GM12878 (cell line): ENCODE measurements at regions not wholly inside any gene's neighbourhood (a gene's known extent, or its start where the extent isn't known, plus 50 kb on each side); places are given as distances from the start of the nearest gene placed in this dataset.

Experiments used
- ATAC-seq: fragments of 200-7000 bp; cut with Tn5 transposase; 3 replicates; pipeline ENCODE4 v1.9.1; 2020; ENCODE audit warnings: mild to moderate bottlenecking, moderate library complexity
- BruUV-seq: library from RNA; stranded (reverse); fragments of 400-500 nt; replicated peaks from 2 replicates; lab custom pipeline; 2021; lab: Mats Ljungman, UMichigan
- CTCF ChIA-PET: fragments of 300-600 bp; sonication (Branson Sonifier 250); formaldehyde crosslinking; extraction: SDS; loops from one replicate; lab custom pipeline; 2021; ENCODE audit warnings: inconsistent platforms; lab: Yijun Ruan, JAX
- POLR2A ChIA-PET: fragments of 350-600 bp; formaldehyde crosslinking; extraction: SDS; loops from one replicate; lab custom pipeline; 2021; ENCODE audit warnings: inconsistent platforms; lab: Charles Lee
- RAD21 ChIA-PET: fragments of 300-600 bp; sonication (Branson Sonifier 250); formaldehyde crosslinking; loops from one replicate; lab custom pipeline; 2023; ENCODE audit warnings: antibody characterized with exemption; ENCODE audit not compliant: unreplicated experiment; lab: Charles Lee
- SMC1A ChIA-PET: fragments of 300-600 bp; sonication (Branson Sonifier 250); formaldehyde crosslinking; loops from one replicate; lab custom pipeline; 2023; ENCODE audit not compliant: unreplicated experiment, uncharacterized antibody; lab: Charles Lee
- DNase-seq: peaks from one replicate; pipeline ENCODE4 v3.0.0-alpha.2; 2011; ENCODE audit warnings: low read depth, low spot score
- FAIRE-seq: peaks from 3 replicates; lab custom pipeline; 2011; peaks lifted over from hg19 to GRCh38; lab: Jason Lieb, UNC
- H2AFZ ChIP-seq: 2 replicates; pipeline ENCODE4 v1.6.0; 2011; ENCODE audit warnings: low read depth, low read length, control low read depth; ENCODE audit not compliant: control insufficient read depth
- H3K27ac ChIP-seq: 2 replicates; pipeline ENCODE4 v1.5.1; 2011; ENCODE audit warnings: control low read depth; ENCODE audit not compliant: control insufficient read depth, insufficient read depth
- H3K27me3 ChIP-seq, 2 experiments: replicated peaks in 1 of 2; 2 replicates each; pipeline versions ENCODE4 v1.6.0 to v1.6.1; 2011; ENCODE audit warnings: low read length in 1 of 2; ENCODE audit not compliant: control insufficient read depth in 2 of 2, insufficient read depth in 2 of 2
- H3K36me3 ChIP-seq, 2 experiments: 2 replicates each; pipeline ENCODE4 v1.5.1; 2011; ENCODE audit warnings: low read length in 1 of 2; ENCODE audit not compliant: control insufficient read depth in 2 of 2, insufficient read depth in 2 of 2
- H3K4me1 ChIP-seq: 2 replicates; pipeline ENCODE4 v1.6.1; 2011; ENCODE audit warnings: mild to moderate bottlenecking, low read length, moderate library complexity, mixed read lengths; ENCODE audit not compliant: control insufficient read depth, insufficient read depth
- H3K4me2 ChIP-seq: 2 replicates; pipeline ENCODE4 v1.6.0; 2011; ENCODE audit warnings: control low read depth; ENCODE audit not compliant: control insufficient read depth, insufficient read depth
- H3K4me3 ChIP-seq: fragments of 200-600 bp; sonication (generic); 2 replicates; pipeline ENCODE4 v1.5.1; 2016
- H3K79me2 ChIP-seq: 2 replicates; pipeline ENCODE4 v1.6.0; 2011; ENCODE audit warnings: low read length; ENCODE audit not compliant: control insufficient read depth, insufficient read depth
- H3K9ac ChIP-seq: 2 replicates; pipeline ENCODE4 v1.8.0; 2011; ENCODE audit warnings: low read length, control low read depth, mixed read lengths; ENCODE audit not compliant: control insufficient read depth, insufficient read depth
- H3K9me3 ChIP-seq: replicated peaks from 3 replicates; pipeline ENCODE4 v1.5.1; 2011; ENCODE audit warnings: mild to moderate bottlenecking, low read length; ENCODE audit not compliant: control insufficient read depth, insufficient read depth
- H4K20me1 ChIP-seq: 2 replicates; pipeline ENCODE4 v1.6.0; 2011; ENCODE audit not compliant: control insufficient read depth, insufficient read depth
- HDGF ChIP-seq: fragments of 450-650 bp; IDR thresholded peaks from 2 replicates; pipeline ENCODE4 v1.6.1; 2016; ENCODE audit warnings: antibody characterized with exemption
- NFYB ChIP-seq: IDR thresholded peaks from 2 replicates; pipeline ENCODE4 v1.6.1; 2011; ENCODE audit warnings: low read depth, mild to moderate bottlenecking, low read length, improper control_type of control experiment, moderate library complexity; ENCODE audit not compliant: insufficient read depth
- NRF1 ChIP-seq: conservative IDR thresholded peaks from 2 replicates; pipeline ENCODE4 v1.6.1; 2011; ENCODE audit warnings: mild to moderate bottlenecking, low read depth, low read length, improper control_type of control experiment
- POLR2AphosphoS2 ChIP-seq: IDR thresholded peaks from 2 replicates; pipeline ENCODE4 v1.6.1; 2011; ENCODE audit warnings: low read depth, mild to moderate bottlenecking, low read length, improper control_type of control experiment, moderate library complexity
- SKIL ChIP-seq: fragments of 450-650 bp; IDR thresholded peaks from 2 replicates; pipeline ENCODE4 v1.6.1; 2017; ENCODE audit warnings: mild to moderate bottlenecking, low read depth, inconsistent platforms; ENCODE audit not compliant: poor library complexity, severe bottlenecking
- SMAD1 ChIP-seq: fragments of 450-650 bp; IDR thresholded peaks from 2 replicates; pipeline ENCODE4 v1.6.1; 2018; ENCODE audit warnings: mild to moderate bottlenecking, low read depth; ENCODE audit not compliant: partially characterized antibody
- TCF3 ChIP-seq: IDR thresholded peaks from 2 replicates; pipeline ENCODE4 v1.6.1; 2012; ENCODE audit warnings: low read depth, mild to moderate bottlenecking, low read length, borderline replicate concordance; ENCODE audit not compliant: insufficient read depth
- WGBS: methylation state at CpG from one replicate; pipeline ENCODE4 v1.1.6; 2016; ENCODE audit warnings: low lambda C conversion rate; ENCODE audit not compliant: insufficient replicate concordance, insufficient coverage; ENCODE audit errors: missing lambda C conversion rate; 5-methylcytosine and 5-hydroxymethylcytosine counted together
- in situ Hi-C: fragments of 300-500 bp; cut with MboI; formaldehyde crosslinking; loops from 9 replicates; pipeline ENCODE4 v1.14.3; 2018; ENCODE audit warnings: mixed read lengths
- intact Hi-C: fragments of 100-400 bp; cut with micrococcal nuclease; formaldehyde crosslinking; loops from one replicate; pipeline ENCODE4 v1.14.2; 2022; ENCODE audit not compliant: unreplicated experiment
- TF ChIP-seq, protein P1 (sequence below): fragments of 450-650 bp; conservative IDR thresholded peaks from 2 replicates; pipeline ENCODE4 v1.6.1; 2017; ENCODE audit warnings: mild to moderate bottlenecking, moderate library complexity

- TF ChIP-seq POLR2AphosphoS2: no peak
- TF ChIP-seq, protein P1, sequence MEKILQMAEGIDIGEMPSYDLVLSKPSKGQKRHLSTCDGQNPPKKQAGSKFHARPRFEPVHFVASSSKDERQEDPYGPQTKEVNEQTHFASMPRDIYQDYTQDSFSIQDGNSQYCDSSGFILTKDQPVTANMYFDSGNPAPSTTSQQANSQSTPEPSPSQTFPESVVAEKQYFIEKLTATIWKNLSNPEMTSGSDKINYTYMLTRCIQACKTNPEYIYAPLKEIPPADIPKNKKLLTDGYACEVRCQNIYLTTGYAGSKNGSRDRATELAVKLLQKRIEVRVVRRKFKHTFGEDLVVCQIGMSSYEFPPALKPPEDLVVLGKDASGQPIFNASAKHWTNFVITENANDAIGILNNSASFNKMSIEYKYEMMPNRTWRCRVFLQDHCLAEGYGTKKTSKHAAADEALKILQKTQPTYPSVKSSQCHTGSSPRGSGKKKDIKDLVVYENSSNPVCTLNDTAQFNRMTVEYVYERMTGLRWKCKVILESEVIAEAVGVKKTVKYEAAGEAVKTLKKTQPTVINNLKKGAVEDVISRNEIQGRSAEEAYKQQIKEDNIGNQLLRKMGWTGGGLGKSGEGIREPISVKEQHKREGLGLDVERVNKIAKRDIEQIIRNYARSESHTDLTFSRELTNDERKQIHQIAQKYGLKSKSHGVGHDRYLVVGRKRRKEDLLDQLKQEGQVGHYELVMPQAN: no peak
- no peak overlapping the region for H3K27ac ChIP-seq
- no peaks in the 10 kb centered on the region; a peak in 1 of 4 replicates for H3K27me3 ChIP-seq
- no peaks in the 10 kb centered on the region for H3K4me1 ChIP-seq
- SMC1A ChIA-PET: no interaction called here
- DNase-seq (no peak), FAIRE-seq (no peak), ATAC-seq (no peak)
- RAD21 ChIA-PET: no interaction called here
- no peaks in the 10 kb centered on the region for H4K20me1 ChIP-seq
- H2AFZ ChIP-seq: no peak overlapping the region
- H3K36me3 ChIP-seq: no peaks in the 10 kb centered on the region
- no peak overlapping the region for H3K4me2 ChIP-seq
- H3K9me3 ChIP-seq: no peaks in the 10 kb centered on the region; the same call in 2 of the 3 replicates
- CTCF ChIA-PET: no interaction called here
- WGBS: 52% methylated on average over 4 of the region's 4 CpGs
- intact Hi-C loops: no loop called here
- no peak overlapping the region for H3K9ac ChIP-seq
- no peak overlapping the region for H3K4me3 ChIP-seq
- POLR2A ChIA-PET: no interaction called here
- no TSS peak for BruUV-seq
- no peaks in the 10 kb centered on the region for H3K79me2 ChIP-seq
- in situ Hi-C loops: no loop called here
These were observed 65.1 kb upstream of the ZNF366 start for GRCh38 chr5:72572236-72572765.

- ChIA-PET RAD21 (no interaction called here), POLR2A (no interaction called here), CTCF (interaction anchor here (1.7 kb wide), 1 partner anchor 182 kb away, joined by 3 read pairs; no protein-coding TSS in a partner anchor), SMC1A (no interaction called here)
- BruUV-seq: no TSS peak
- Histone ChIP-seq H4K20me1 (no peaks in the 10 kb centered on the region), H3K9me3 (no peaks in the 10 kb centered on the region), H3K36me3 (no peaks in the 10 kb centered on the region), H3K4me1 (no peaks in the 10 kb centered on the region), H3K9ac (no peak overlapping the region), H2AFZ (no peak overlapping the region), H3K79me2 (no peaks in the 10 kb centered on the region), H3K4me2 (no peak overlapping the region), H3K4me3 (no peak overlapping the region), H3K27ac (no peak overlapping the region), H3K27me3 (no peaks in the 10 kb centered on the region; a peak in 1 of 4 replicates)
- intact Hi-C loops (no loop called here), in situ Hi-C loops (no loop called here)
- DNase-seq: no peak
- 40% methylated on average over 5 of the region's 5 CpGs for WGBS
- no peak for ATAC-seq
- FAIRE-seq: peak; percentile 44
- TF ChIP-seq NRF1: no peak
- TF ChIP-seq, protein P1: no peak
- no peak for TF ChIP-seq SKIL
- no peak for TF ChIP-seq TCF3
- TF ChIP-seq SMAD1: no peak
- no peak for TF ChIP-seq NFYB
- TF ChIP-seq HDGF: no peak
These were observed 62.3 kb upstream of the ZNF366 start for GRCh38 chr5:72569408-72569944.
